GM12872 (cell line): ENCODE measurements at regions not wholly inside any gene's neighbourhood (a gene's known extent, or its start where the extent isn't known, plus 50 kb on each side); places are given as distances from the start of the nearest gene placed in this dataset.

Experiments used
- TF ChIP-seq, protein P1 (sequence below): IDR thresholded peaks from 3 replicates; pipeline ENCODE4 v1.5.1; 2011; ENCODE audit warnings: low read depth, mild to moderate bottlenecking, low read length, moderate library complexity; ENCODE audit not compliant: insufficient read depth

DNA sequence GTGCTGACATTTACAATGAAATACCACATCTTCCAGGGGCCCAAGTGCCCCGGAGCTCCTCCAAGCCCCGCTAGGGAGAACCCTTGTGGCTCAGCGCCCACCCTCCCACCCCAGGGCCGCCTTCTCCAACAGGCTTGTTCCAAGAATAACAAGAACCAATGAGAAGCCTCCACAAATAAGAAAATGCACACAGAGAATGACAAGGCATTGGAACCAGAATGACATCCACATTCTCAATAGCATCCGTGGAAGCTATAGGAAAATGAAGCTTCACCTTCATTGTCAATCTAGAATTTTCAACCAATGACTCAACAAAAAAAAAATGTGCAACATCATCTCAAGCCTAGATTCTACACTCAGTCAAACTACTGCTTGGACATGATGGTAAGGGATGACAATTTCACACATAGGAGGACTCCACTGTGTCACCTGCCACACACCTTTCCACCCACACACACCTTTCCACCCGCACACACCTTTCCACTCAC is 50.4 kb upstream of the PPP2R2D start:
- TF ChIP-seq, protein P1, sequence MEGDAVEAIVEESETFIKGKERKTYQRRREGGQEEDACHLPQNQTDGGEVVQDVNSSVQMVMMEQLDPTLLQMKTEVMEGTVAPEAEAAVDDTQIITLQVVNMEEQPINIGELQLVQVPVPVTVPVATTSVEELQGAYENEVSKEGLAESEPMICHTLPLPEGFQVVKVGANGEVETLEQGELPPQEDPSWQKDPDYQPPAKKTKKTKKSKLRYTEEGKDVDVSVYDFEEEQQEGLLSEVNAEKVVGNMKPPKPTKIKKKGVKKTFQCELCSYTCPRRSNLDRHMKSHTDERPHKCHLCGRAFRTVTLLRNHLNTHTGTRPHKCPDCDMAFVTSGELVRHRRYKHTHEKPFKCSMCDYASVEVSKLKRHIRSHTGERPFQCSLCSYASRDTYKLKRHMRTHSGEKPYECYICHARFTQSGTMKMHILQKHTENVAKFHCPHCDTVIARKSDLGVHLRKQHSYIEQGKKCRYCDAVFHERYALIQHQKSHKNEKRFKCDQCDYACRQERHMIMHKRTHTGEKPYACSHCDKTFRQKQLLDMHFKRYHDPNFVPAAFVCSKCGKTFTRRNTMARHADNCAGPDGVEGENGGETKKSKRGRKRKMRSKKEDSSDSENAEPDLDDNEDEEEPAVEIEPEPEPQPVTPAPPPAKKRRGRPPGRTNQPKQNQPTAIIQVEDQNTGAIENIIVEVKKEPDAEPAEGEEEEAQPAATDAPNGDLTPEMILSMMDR: no peak
